ENCODE measurements at regions not wholly inside any gene's neighbourhood (a gene's known extent, or its start where the extent isn't known, plus 50 kb on each side); places are given as distances from the start of the nearest gene placed in this dataset.

- no peak for DNase-seq (ENCODE audit: low spot score)
Measured at GRCh38 chr20:40808936-40809335, 119.9 kb upstream of the MAFB start.

GRCh38 chr20:40809361-40809760 is 120.3 kb upstream of the MAFB start:
- no peak for DNase-seq (ENCODE audit: low spot score)

- DNase-seq (ENCODE audit: low spot score) = no peak
Measured at GRCh38 chr20:40810332-40811000, 121.4 kb upstream of the MAFB start.

GRCh38 chr20:40811004-40811403 is 122.0 kb upstream of the MAFB start:
- no peak for DNase-seq (ENCODE audit: low spot score)

- no peak for DNase-seq (ENCODE audit: low spot score)
Measured at GRCh38 chr20:40811660-40812414, 122.8 kb upstream of the MAFB start.

GRCh38 chr20:40812415-40812925 is 123.4 kb upstream of the MAFB start:
- no peak for DNase-seq (ENCODE audit: low spot score)

GRCh38 chr20:40813029-40813431 is 124.0 kb upstream of the MAFB start:
- DNase-seq (ENCODE audit: low spot score) = no peak

GRCh38 chr20:40813708-40814630 is 124.9 kb upstream of the MAFB start:
- DNase-seq (ENCODE audit: low spot score) = no peak

- no peak for DNase-seq (ENCODE audit: low spot score)
Measured at GRCh38 chr20:40814631-40814960, 125.6 kb upstream of the MAFB start.

GRCh38 chr20:40815156-40816038 is 126.4 kb upstream of the MAFB start:
- no peak for DNase-seq (ENCODE audit: low spot score)

- DNase-seq (ENCODE audit: low spot score) = no peak
Measured at GRCh38 chr20:40816039-40816352, 127.0 kb upstream of the MAFB start.

- no peak for DNase-seq (ENCODE audit: low spot score)
Measured at GRCh38 chr20:40821429-40821828, 132.4 kb upstream of the MAFB start.

- DNase-seq (ENCODE audit: low spot score) = no peak
Measured at GRCh38 chr20:40826699-40827098, 137.7 kb upstream of the MAFB start.

GRCh38 chr20:40835321-40835720 is 146.3 kb upstream of the MAFB start:
- DNase-seq (ENCODE audit: low spot score) = no peak

GRCh38 chr20:40838509-40838908 is 149.5 kb upstream of the MAFB start:
- DNase-seq (ENCODE audit: low spot score) = no peak

GRCh38 chr20:40843251-40843650 is 154.2 kb upstream of the MAFB start:
- DNase-seq (ENCODE audit: low spot score) = no peak

- DNase-seq (ENCODE audit: low spot score) = no peak
Measured at GRCh38 chr20:40844332-40844731, 155.3 kb upstream of the MAFB start.

GRCh38 chr20:40848096-40848495 is 159.1 kb upstream of the MAFB start:
- no peak for DNase-seq (ENCODE audit: low spot score)

- DNase-seq (ENCODE audit: low spot score) = no peak
Measured at GRCh38 chr20:40848526-40848925, 159.5 kb upstream of the MAFB start.

GRCh38 chr20:40849456-40849855 is 160.4 kb upstream of the MAFB start:
- no peak for DNase-seq (ENCODE audit: low spot score)

- DNase-seq (ENCODE audit: low spot score) = no peak
Measured at GRCh38 chr20:40851051-40851450, 162.0 kb upstream of the MAFB start.

- no peak for DNase-seq (ENCODE audit: low spot score)
Measured at GRCh38 chr20:40855269-40855668, 166.2 kb upstream of the MAFB start.
